GM23338 (cell line): ENCODE measurements at regions not wholly inside any gene's neighbourhood (a gene's known extent, or its start where the extent isn't known, plus 50 kb on each side); places are given as distances from the start of the nearest gene placed in this dataset.
"Not testable (repeated sequence)": the region's sequence is repeated elsewhere in the genome, so short reads cannot be mapped to it uniquely, and the experiment has no call there.

Experiments used
- ATAC-seq: fragments of 200-7000 bp; cut with Tn5 transposase; 3 replicates; pipeline ENCODE4 v1.9.1; 2020
- DNase-seq: peaks from one replicate; pipeline ENCODE4 v3.0.0-alpha.2; 2015; ENCODE audit warnings: low spot score
- H2AFZ ChIP-seq: fragments of 200-600 bp; sonication (generic); 2 replicates; pipeline ENCODE4 v1.8.0; 2016; ENCODE audit warnings: antibody characterized with exemption, mild to moderate bottlenecking, moderate library complexity
- H3F3A ChIP-seq: fragments of 200-600 bp; sonication (generic); replicated peaks from 2 replicates; pipeline ENCODE4 v1.8.0; 2017; ENCODE audit warnings: antibody characterized with exemption, mixed run types, low read depth
- H3K27ac ChIP-seq: fragments of 200-600 bp; sonication (generic); 2 replicates; pipeline ENCODE4 v1.6.1; 2016; ENCODE audit warnings: low read depth
- H3K27me3 ChIP-seq: fragments of 200-600 bp; sonication (generic); 2 replicates; pipeline ENCODE4 v1.8.0; 2016; ENCODE audit warnings: mild to moderate bottlenecking, mixed run types, moderate library complexity; ENCODE audit not compliant: insufficient read depth
- H3K36me3 ChIP-seq: fragments of 200-600 bp; sonication (generic); 2 replicates; pipeline ENCODE4 v1.8.0; 2016; ENCODE audit warnings: mild to moderate bottlenecking; ENCODE audit not compliant: insufficient read depth
- H3K4me1 ChIP-seq: fragments of 200-600 bp; sonication (generic); 2 replicates; pipeline ENCODE4 v1.8.0; 2016; ENCODE audit warnings: mild to moderate bottlenecking, moderate library complexity; ENCODE audit not compliant: insufficient read depth
- H3K4me2 ChIP-seq: fragments of 200-600 bp; sonication (generic); 2 replicates; pipeline ENCODE4 v1.7.1; 2017; ENCODE audit warnings: mixed run types
- H3K4me3 ChIP-seq: fragments of 200-600 bp; sonication (generic); 2 replicates; pipeline ENCODE4 v1.6.1; 2016; ENCODE audit warnings: mixed run types
- H3K79me2 ChIP-seq: fragments of 200-600 bp; sonication (generic); replicated peaks from 2 replicates; pipeline ENCODE4 v1.8.0; 2017; ENCODE audit warnings: mild to moderate bottlenecking; ENCODE audit not compliant: insufficient read depth
- H3K9me2 ChIP-seq: fragments of 200-600 bp; sonication (generic); 2 replicates; pipeline ENCODE4 v1.8.0; 2017; ENCODE audit not compliant: insufficient read depth
- H4K20me1 ChIP-seq: fragments of 200-600 bp; sonication (generic); replicated peaks from 2 replicates; pipeline ENCODE4 v1.8.0; 2017; ENCODE audit warnings: mild to moderate bottlenecking; ENCODE audit not compliant: insufficient read depth
- H3K27ac Mint-ChIP-seq: 2 replicates; pipeline ENCODE4 v1.8.0; 2020; ENCODE audit warnings: inconsistent platforms, mild to moderate bottlenecking, moderate library complexity, mixed read lengths
- H3K27me3 Mint-ChIP-seq: 3 replicates; pipeline ENCODE4 v1.8.0; 2022; ENCODE audit warnings: low read depth, mild to moderate bottlenecking, moderate library complexity, mixed read lengths, inconsistent platforms; ENCODE audit not compliant: insufficient read depth, poor library complexity
- H3K36me3 Mint-ChIP-seq: 3 replicates; pipeline ENCODE4 v1.8.0; 2021; ENCODE audit warnings: low read depth, mild to moderate bottlenecking, inconsistent platforms, moderate library complexity, mixed read lengths
- H3K4me1 Mint-ChIP-seq: 3 replicates; pipeline ENCODE4 v1.8.0; 2020; ENCODE audit warnings: mild to moderate bottlenecking, inconsistent platforms, mixed read lengths
- H3K4me3 Mint-ChIP-seq: 3 replicates; pipeline ENCODE4 v1.8.0; 2021; ENCODE audit warnings: moderate library complexity, mild to moderate bottlenecking, inconsistent platforms, mixed read lengths
- H3K9me3 Mint-ChIP-seq: 3 replicates; pipeline ENCODE4 v1.8.0; 2020; ENCODE audit warnings: moderate library complexity, mild to moderate bottlenecking, inconsistent platforms, mixed read lengths
- CREB1 ChIP-seq: fragments of 250-450 bp; sonication (Bioruptor Pico); IDR thresholded peaks from 2 replicates; pipeline ENCODE4 v1.5.0; 2020; ENCODE audit warnings: low read depth, mild to moderate bottlenecking, moderate library complexity
- CTCF ChIP-seq, 2 experiments: fragments of 200-600 bp in 1 of 2; sonication (generic) in 1 of 2; conservative IDR thresholded peaks; 2 replicates each; pipeline versions ENCODE4 v1.5.1 to v1.6.1; 2016 to 2017; ENCODE audit warnings: antibody characterized with exemption in 2 of 2, low read depth in 2 of 2, mild to moderate bottlenecking in 2 of 2, moderate library complexity in 1 of 2
- ETS1 ChIP-seq: IDR thresholded peaks from 2 replicates; pipeline ENCODE4 v1.6.1; 2016; ENCODE audit warnings: antibody characterized with exemption
- POLR2AphosphoS5 ChIP-seq: IDR thresholded peaks from 2 replicates; pipeline ENCODE4 v1.6.1; 2016; ENCODE audit warnings: antibody characterized with exemption, low read depth

GRCh38 chr1:120357046-120357445 is 57.8 kb upstream of the NBPF8 start:
- H3F3A ChIP-seq, H3K4me1 Mint-ChIP-seq, H3K27me3 Mint-ChIP-seq, H2AFZ ChIP-seq, H3K9me2 ChIP-seq, H4K20me1 ChIP-seq, H3K9me3 Mint-ChIP-seq, DNase-seq, H3K4me2 ChIP-seq, H3K4me1 ChIP-seq, H3K27me3 ChIP-seq, H3K36me3 Mint-ChIP-seq, ATAC-seq, H3K4me3 ChIP-seq, H3K27ac Mint-ChIP-seq, H3K4me3 Mint-ChIP-seq, H3K79me2 ChIP-seq, H3K27ac ChIP-seq, H3K36me3 ChIP-seq: not testable (repeated sequence)

GRCh38 chr1:120356170-120356569 is 58.7 kb upstream of the NBPF8 start:
- peak; percentile 20 for DNase-seq
- ATAC-seq = not testable (repeated sequence)

GRCh38 chr1:120354618-120355184 is 60.1 kb upstream of the NBPF8 start:
- H3K27me3 Mint-ChIP-seq, H3K9me2 ChIP-seq, H4K20me1 ChIP-seq, H3K79me2 ChIP-seq, H3K36me3 Mint-ChIP-seq, H3K4me1 ChIP-seq, H3K27me3 ChIP-seq, H2AFZ ChIP-seq, H3K9me3 Mint-ChIP-seq, H3K4me1 Mint-ChIP-seq, H3K36me3 ChIP-seq, H3F3A ChIP-seq: not testable (repeated sequence)
- Histone ChIP-seq H3K4me3 (peak overlapping the region; percentile 39), H3K27ac (0 out of 2 replicates have a peak overlapping the region, but pooled peaks have one; percentile 19), H3K4me2 (peak overlapping the region; percentile 51; the same call in 1 of the 2 replicates)
- DNase-seq (peak; percentile 68), ATAC-seq (peak; percentile 97)
- peak; percentile 89 for TF ChIP-seq POLR2AphosphoS5
- TF ChIP-seq CREB1 (CRISPR knock-in tag) = 0 out of 2 replicates have a peak, but pooled peaks have one; percentile 42
- TF ChIP-seq ETS1 = peak; percentile 56; the same call in 1 of the 2 replicates
- H3K27ac Mint-ChIP-seq = peak overlapping the region; percentile 100
- peak overlapping the region; percentile 75 for H3K4me3 Mint-ChIP-seq

More at GRCh38 chr1:120356170-120356569, 58.7 kb upstream of the NBPF8 start:
- H3K36me3 ChIP-seq, H3K27me3 Mint-ChIP-seq, H3K27me3 ChIP-seq, H3K4me3 Mint-ChIP-seq, H3K9me3 Mint-ChIP-seq, H3F3A ChIP-seq, H3K36me3 Mint-ChIP-seq, H3K4me3 ChIP-seq, H4K20me1 ChIP-seq, H3K4me2 ChIP-seq, H2AFZ ChIP-seq, H3K4me1 Mint-ChIP-seq, H3K27ac Mint-ChIP-seq, H3K4me1 ChIP-seq, H3K79me2 ChIP-seq, H3K9me2 ChIP-seq, H3K27ac ChIP-seq: not testable (repeated sequence)
- TF ChIP-seq CTCF (conservative IDR thresholded peaks at IDR 0.05; ENCODE audit: low read depth in 2 of 2) = peak in 1 of 2 experiments; percentile 31; a peak in 3 of 4 replicates

GRCh38 chr1:120342231-120343073 is 72.4 kb upstream of the NBPF8 start:
- H3K4me1 Mint-ChIP-seq, ATAC-seq, H3K36me3 ChIP-seq, H3K9me2 ChIP-seq, H3K27me3 Mint-ChIP-seq, H3F3A ChIP-seq, H3K27ac ChIP-seq, H3K36me3 Mint-ChIP-seq, H4K20me1 ChIP-seq, H3K27me3 ChIP-seq, H2AFZ ChIP-seq, H3K9me3 Mint-ChIP-seq, H3K27ac Mint-ChIP-seq, H3K4me1 ChIP-seq, H3K79me2 ChIP-seq: not testable (repeated sequence)
- Histone ChIP-seq H3K4me2 (peak overlapping the region; percentile 73), H3K4me3 (peak overlapping the region; percentile 56)
- peak; percentile 0 for DNase-seq
- H3K4me3 Mint-ChIP-seq = peak overlapping the region; percentile 65

GRCh38 chr1:120341756-120342155 is 73.1 kb upstream of the NBPF8 start:
- DNase-seq (peak; percentile 11), ATAC-seq (peak; percentile 31; the same call in 2 of the 3 replicates)
- H3K27ac ChIP-seq, H3K9me3 Mint-ChIP-seq, H3K36me3 Mint-ChIP-seq, H2AFZ ChIP-seq, H3K27ac Mint-ChIP-seq, H3F3A ChIP-seq, H3K9me2 ChIP-seq, H3K4me1 Mint-ChIP-seq, H3K36me3 ChIP-seq, H3K4me1 ChIP-seq, H4K20me1 ChIP-seq, H3K27me3 ChIP-seq, H3K79me2 ChIP-seq, H3K27me3 Mint-ChIP-seq: not testable (repeated sequence)
- peak overlapping the region; percentile 80 for H3K4me3 Mint-ChIP-seq
- Histone ChIP-seq H3K4me2 (peak overlapping the region; percentile 84), H3K4me3 (peak overlapping the region; percentile 59)
